Activated T-cell treated with anti-CD3 and anti-CD28 coated beads, Interleukin-2, amount 50 U/mL, for 1 hour (primary cell): ENCODE measurements at regions not wholly inside any gene's neighbourhood (a gene's known extent, or its start where the extent isn't known, plus 50 kb on each side); places are given as distances from the start of the nearest gene placed in this dataset.
"Not testable (repeated sequence)": the region's sequence is repeated elsewhere in the genome, so short reads cannot be mapped to it uniquely, and the experiment has no call there.

Source experiments
- DNase-seq: peaks from one replicate; pipeline ENCODE4 v3.0.0-alpha.2; 2020

- no peak for DNase-seq
Measured at GRCh38 chr15:93932164-93932776, 299.1 kb upstream of the MCTP2 start.

GRCh38 chr15:93929375-93930094, 301.8 kb upstream of the MCTP2 start:
- DNase-seq = no peak

- no peak for DNase-seq
Measured at GRCh38 chr15:93920204-93920603, 311.2 kb upstream of the MCTP2 start.

GRCh38 chr15:93918801-93919200, 312.6 kb upstream of the MCTP2 start:
- DNase-seq = not testable (repeated sequence)

- DNase-seq = no peak
Measured at GRCh38 chr15:93917181-93917580, 314.2 kb upstream of the MCTP2 start.

GRCh38 chr15:93913871-93914270, 317.5 kb upstream of the MCTP2 start:
- no peak for DNase-seq

- no peak for DNase-seq
Measured at GRCh38 chr15:93913310-93913709, 318.1 kb upstream of the MCTP2 start.

- DNase-seq = no peak
Measured at GRCh38 chr15:93900476-93901400, 330.6 kb upstream of the MCTP2 start.

- DNase-seq = no peak
Measured at GRCh38 chr15:93899817-93900216, 331.5 kb upstream of the MCTP2 start.

GRCh38 chr15:93897377-93897776, 334.0 kb upstream of the MCTP2 start:
- no peak for DNase-seq

GRCh38 chr15:93895976-93896770, 335.2 kb upstream of the MCTP2 start:
- DNase-seq = no peak

GRCh38 chr15:93894438-93895036, 336.8 kb upstream of the MCTP2 start:
- no peak for DNase-seq

GRCh38 chr15:93887151-93887550, 344.2 kb upstream of the MCTP2 start:
- no peak for DNase-seq

- DNase-seq = no peak
Measured at GRCh38 chr15:93882779-93883178, 348.6 kb upstream of the MCTP2 start.

GRCh38 chr15:93882141-93882540, 349.2 kb upstream of the MCTP2 start:
- DNase-seq = no peak

GRCh38 chr15:93881310-93881709, 350.1 kb upstream of the MCTP2 start:
- DNase-seq = no peak

GRCh38 chr15:93880358-93880757, 351.0 kb upstream of the MCTP2 start:
- DNase-seq = no peak

GRCh38 chr15:93870583-93870982, 360.8 kb upstream of the MCTP2 start:
- no peak for DNase-seq

GRCh38 chr15:93866948-93867347, 364.4 kb upstream of the MCTP2 start:
- no peak for DNase-seq

- DNase-seq = no peak
Measured at GRCh38 chr15:93866476-93866875, 364.9 kb upstream of the MCTP2 start.

- no peak for DNase-seq
Measured at GRCh38 chr15:93865586-93865985, 365.8 kb upstream of the MCTP2 start.

- DNase-seq = no peak
Measured at GRCh38 chr15:93862791-93863190, 368.6 kb upstream of the MCTP2 start.
